ENCODE measurements at regions not wholly inside any gene's neighbourhood (a gene's known extent, or its start where the extent isn't known, plus 50 kb on each side); places are given as distances from the start of the nearest gene placed in this dataset.

- TF ChIP-seq CTCF (IDR thresholded peaks at IDR 0.05): no peak
- TF ChIP-seq POLR2A (IDR thresholded peaks at IDR 0.05): no peak
Measured at GRCh38 chr4:45294464-45294863, 568.1 kb upstream of the GNPDA2 start.
